Right ventricle myocardium inferior (tissue), 1 donor: ENCODE measurements at regions not wholly inside any gene's neighbourhood (a gene's known extent, or its start where the extent isn't known, plus 50 kb on each side); places are given as distances from the start of the nearest gene placed in this dataset.
A peak's percentile ranks its signal among the peaks of the same experiment; 100 is the strongest.
"Not testable (repeated sequence)": the region's sequence is repeated elsewhere in the genome, so short reads cannot be mapped to it uniquely, and the experiment has no call there.

Source experiments
- ATAC-seq: fragments of 200-7000 bp; cut with Tn5 transposase; one replicate; pipeline ENCODE4 v1.9.1; 2020; ENCODE audit warnings: mild to moderate bottlenecking, moderate library complexity
- DNase-seq: peaks from one replicate; pipeline ENCODE4 v3.0.0; 2021; ENCODE audit errors: missing footprints
- intact Hi-C: fragments of 100-400 bp; cut with DNase I; formaldehyde crosslinking; loops from one replicate; pipeline ENCODE4 v1.11.0; 2022
- donor health status: DM: no; HTN: yes; CAD: no; lungs with severe emphysema.

DNA sequence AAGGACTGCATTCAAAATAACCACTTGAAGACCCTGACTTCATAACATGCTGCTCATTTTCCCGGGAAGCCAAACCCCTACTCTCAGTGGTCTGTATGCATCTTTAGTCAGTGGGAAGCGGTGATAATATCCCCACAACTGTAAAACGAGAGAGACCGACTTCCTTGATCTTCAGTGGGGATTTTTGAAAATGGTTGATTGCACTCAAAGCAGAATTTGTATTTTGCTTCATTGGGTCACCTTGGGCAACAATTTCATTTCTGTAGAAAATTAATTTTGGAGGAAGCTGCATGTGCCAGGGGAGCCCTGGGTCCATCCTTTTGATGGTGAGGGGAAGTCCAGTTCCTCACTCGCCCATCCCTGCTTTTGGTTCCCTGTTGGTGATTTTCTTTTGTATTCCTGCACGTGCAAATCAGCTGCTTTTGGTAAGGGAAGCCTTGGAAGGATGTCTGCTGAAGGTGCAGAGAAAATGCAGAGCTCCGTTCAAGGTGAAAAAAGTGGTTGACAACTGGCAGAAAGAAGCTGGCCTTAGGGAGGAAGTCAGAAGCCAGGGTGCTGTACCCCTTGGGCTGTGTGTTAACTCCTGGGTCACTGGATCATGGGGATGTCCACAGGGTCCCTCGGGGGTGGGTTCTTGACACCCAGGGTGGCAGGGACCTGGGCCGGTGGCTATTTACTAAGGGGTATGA is 89.8 kb upstream of the CRYM start:
- DNase-seq, intact Hi-C loops, ATAC-seq: not testable (repeated sequence)

- DNase-seq, ATAC-seq, intact Hi-C loops: not testable (repeated sequence)
These were observed 88.9 kb upstream of the CRYM start for GRCh38 chr16:21366998-21367397.

- intact Hi-C loops, DNase-seq, ATAC-seq: not testable (repeated sequence)
These were observed 87.5 kb upstream of the CRYM start for GRCh38 chr16:21365541-21365940.

DNA sequence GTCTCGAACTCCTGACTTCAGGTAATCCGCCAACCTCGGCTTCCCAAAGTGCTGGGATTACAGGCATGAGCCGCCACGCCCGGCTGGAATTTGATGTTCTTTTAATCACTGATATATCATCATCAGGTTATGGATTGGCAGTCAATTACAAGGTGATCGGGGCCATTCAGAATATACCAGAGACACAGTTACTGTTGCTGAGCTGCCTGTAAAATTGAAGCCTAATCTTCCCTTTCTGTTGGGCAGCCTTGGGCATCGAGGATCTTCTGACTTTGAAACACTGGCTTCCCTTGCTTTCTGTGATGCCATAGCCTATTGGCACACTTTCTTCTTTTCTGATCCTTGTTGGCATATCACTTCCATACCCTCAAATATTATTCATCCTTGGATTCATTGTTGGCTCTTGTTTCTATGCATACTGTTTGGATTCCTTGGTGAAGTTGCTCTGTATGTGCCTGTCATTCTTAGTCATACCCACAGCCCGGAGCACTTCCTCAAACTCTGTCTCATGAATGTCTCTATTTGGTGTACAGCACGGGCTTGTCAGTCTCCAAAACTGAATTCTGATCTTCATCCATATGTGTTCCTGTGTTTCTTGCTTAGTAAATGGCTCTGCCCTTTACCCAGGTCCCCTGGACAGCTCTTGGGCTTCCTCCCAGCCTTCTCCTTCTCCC is 85.6 kb upstream of the CRYM start:
- ATAC-seq, intact Hi-C loops, DNase-seq: not testable (repeated sequence)

- intact Hi-C loops: not testable (repeated sequence)
These were observed 83.6 kb upstream of the CRYM start for GRCh38 chr16:21361612-21362227.

GRCh38 chr16:21361045-21361444 is 83.0 kb upstream of the CRYM start:
- intact Hi-C loops, ATAC-seq, DNase-seq: not testable (repeated sequence)

More at GRCh38 chr16:21361612-21362227, 83.6 kb upstream of the CRYM start:
- not testable (repeated sequence) for DNase-seq
- peak; percentile 79 for ATAC-seq

DNA sequence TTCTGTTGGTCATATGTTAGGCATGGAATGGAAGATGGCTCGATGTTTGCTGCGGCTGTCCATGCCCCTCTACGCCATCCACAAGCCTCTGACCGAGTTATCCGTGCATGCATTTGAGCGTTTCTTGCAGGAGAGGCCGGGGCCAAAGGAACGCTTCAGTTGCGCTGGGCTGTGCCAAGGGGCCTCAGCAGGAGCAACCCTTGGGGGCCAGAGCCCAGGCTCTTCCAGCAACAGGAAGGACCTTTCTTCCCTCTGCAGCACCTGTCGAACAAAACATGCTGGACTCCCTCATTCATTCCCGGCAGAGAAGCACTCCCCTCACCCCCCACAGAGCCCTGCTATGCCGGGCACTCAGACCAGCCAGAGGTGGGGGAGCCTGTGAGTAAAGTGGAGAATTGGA is 81.4 kb upstream of the CRYM start:
- intact Hi-C loops, DNase-seq, ATAC-seq: not testable (repeated sequence)

- DNase-seq, ATAC-seq, intact Hi-C loops: not testable (repeated sequence)
These were observed 80.2 kb upstream of the CRYM start for GRCh38 chr16:21358261-21358795.

DNA sequence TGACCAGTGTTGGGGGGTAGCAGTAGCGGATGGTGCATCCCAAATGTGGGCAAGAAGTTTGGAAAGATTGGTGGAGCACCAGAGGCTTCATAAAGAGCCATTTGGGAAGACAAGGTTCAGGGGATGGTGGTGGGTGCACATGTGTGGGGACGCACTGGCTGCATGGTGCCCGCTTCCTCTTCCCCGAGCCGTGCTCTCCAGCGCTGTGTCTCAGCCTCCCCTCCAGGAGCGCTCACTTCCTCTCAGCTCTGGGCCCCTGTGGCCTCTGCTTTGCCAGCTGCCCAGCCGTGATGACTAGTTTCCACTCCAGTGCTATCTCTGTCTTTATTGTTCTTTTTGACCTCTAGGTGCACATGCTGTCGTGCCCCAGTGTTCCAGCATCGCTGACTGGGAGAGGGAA is 78.2 kb upstream of the CRYM start:
- ATAC-seq: peak; percentile 51
- intact Hi-C loops, DNase-seq: not testable (repeated sequence)

DNA sequence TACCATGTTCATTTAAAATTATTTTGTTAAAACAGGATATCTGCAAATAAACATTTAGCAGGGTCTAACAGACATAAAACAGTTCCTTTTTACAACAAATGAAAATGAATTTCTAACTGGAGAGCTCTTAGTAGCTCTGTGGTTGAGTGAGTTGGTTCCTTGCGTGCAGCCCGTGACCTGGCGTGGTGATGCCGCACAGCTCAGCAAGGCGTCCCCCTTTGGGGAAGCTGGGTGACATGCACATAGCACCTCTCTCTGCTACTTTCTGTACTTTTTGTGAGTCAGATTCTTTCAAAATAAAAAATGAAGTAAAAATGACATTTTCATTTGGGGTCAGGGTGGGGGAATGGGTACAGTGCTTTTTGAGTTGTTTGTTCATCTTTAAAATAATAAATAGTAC is 73.3 kb upstream of the CRYM start:
- DNase-seq, ATAC-seq, intact Hi-C loops: not testable (repeated sequence)

- DNase-seq, ATAC-seq, intact Hi-C loops: not testable (repeated sequence)
These were observed 72.8 kb upstream of the CRYM start for GRCh38 chr16:21350851-21351250.

- DNase-seq, ATAC-seq, intact Hi-C loops: not testable (repeated sequence)
These were observed 71.2 kb upstream of the CRYM start for GRCh38 chr16:21349336-21349735.

DNA sequence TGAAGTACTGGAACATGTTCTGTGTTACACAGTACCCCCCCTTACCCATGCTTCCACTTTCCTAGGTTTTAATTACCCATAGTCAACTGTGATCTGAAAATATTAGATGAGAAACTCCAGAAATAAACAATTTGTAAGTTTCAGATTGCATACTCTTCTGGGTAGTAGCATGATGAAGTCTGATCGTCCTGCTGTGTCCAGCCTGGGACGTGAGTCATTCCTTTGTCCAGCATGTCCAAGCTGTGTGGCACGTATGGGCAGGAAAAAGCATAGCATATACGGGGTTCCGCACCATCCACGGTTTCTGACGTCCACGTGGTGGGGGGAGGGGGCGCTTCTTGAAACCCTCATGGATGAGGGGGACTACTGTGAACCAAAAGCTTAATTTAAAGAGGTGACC is 70.7 kb upstream of the CRYM start:
- ATAC-seq, intact Hi-C loops, DNase-seq: not testable (repeated sequence)

- ATAC-seq, DNase-seq, intact Hi-C loops: not testable (repeated sequence)
These were observed 69.4 kb upstream of the CRYM start for GRCh38 chr16:21347538-21347937.

DNA sequence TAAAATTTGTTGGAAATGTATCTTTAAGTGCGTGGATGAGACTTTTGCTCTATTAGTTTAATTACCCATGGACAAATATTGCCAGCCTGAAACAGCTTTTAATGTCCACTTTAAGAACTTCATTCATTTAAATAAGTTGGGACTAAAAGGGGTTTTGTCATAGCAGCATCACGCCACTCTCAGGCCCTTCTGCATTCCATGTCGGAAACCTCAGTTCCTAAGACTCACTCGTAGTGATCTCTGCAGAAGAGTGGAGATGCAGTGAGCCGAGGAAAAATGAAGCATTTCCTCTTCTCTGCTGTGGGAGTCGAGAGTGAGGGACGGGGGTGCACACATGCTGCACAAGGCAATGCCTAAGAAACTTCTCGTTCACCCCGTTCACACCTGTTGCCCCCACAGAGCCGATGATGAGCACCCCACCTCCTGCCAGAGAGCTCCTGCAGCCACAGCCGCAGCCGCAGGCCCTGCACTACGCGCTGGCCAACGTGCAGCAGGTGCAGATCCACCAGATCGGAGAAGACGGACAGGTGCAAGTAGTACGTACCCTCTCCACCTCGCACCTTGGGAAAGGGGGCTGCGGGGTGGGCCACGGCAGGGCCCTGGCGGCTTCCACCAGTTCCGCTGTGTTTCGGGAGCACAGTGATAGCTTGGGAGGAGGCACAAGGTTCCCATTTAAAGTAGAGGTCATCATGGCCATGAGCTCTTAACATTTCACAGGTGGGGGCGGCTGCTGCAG is 68.8 kb upstream of the CRYM start:
- DNase-seq, intact Hi-C loops, ATAC-seq: not testable (repeated sequence)

- intact Hi-C loops, DNase-seq, ATAC-seq: not testable (repeated sequence)
These were observed 66.3 kb upstream of the CRYM start for GRCh38 chr16:21344361-21344912.

- no peak for DNase-seq
- ATAC-seq: no peak
- intact Hi-C loops: no loop called here
These were observed 63.0 kb upstream of the CRYM start for GRCh38 chr16:21341101-21341500.

DNA sequence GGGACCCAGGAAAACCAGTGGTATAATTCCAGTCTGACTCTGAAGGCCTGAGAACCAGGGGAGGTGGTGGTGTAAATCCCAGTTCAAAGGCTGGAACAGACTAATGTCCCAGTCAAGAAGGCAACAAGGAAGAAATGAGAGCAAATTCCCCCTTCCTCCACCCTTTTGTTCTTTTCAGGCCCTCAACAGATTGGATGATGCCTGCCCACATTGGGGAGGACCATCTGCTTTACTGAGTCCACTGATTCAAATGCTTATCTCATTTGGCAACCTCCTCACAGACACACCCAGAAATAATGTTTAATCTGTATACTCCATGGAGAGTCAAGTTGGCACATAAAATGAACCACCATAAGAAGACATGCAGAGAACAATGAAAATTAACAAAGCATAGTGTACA is 61.9 kb upstream of the CRYM start:
- no peak for DNase-seq
- ATAC-seq: no peak
- intact Hi-C loops: no loop called here
